ENCODE measurements at regions not wholly inside any gene's neighbourhood (a gene's known extent, or its start where the extent isn't known, plus 50 kb on each side); places are given as distances from the start of the nearest gene placed in this dataset.

DNA sequence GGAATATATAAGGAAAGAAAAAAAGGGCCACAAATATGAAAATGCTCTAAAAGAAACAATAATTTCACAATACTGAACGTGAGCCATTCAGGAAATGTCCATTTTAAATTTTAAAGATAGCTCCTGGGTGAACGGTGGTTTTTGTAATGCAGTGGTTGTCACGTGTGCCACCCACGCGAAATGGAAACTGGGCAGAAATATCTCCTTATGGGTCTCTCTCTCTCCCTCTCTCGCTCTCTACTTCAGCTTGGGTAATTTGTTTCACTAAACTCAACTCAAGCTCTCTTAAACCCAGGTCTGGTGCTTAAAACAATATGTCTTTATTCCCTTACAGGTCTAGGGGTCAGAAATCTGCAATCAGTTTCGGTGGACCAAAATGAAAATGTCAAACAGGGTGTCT is 150.8 kb downstream of the OR2B2 start:
- POLR2A ChIA-PET: no interaction called here
- dilution Hi-C loops (cut with MboI; ENCODE audit: extremely low pct_ligation_motif_present, low sequenced_read_pairs) (no loop called here), intact Hi-C loops (cut with micrococcal nuclease) (no loop called here)
- no TSS peak for BruUV-seq (replicated peaks)
- H3K9ac ChIP-seq (replicated peaks; ENCODE audit: extremely low read depth, insufficient read depth, low read length): no peak overlapping the region
- no peaks in the 10 kb centered on the region for H4K20me1 ChIP-seq (replicated peaks; ENCODE audit: control insufficient read depth, extremely low read depth, insufficient read depth, low read length)
- H3K27me3 ChIP-seq (ENCODE audit: control insufficient read depth in 2 of 2, insufficient read depth in 2 of 2, low read length in 2 of 2): peaks cover 30% of the 10 kb centered on the region in 2 experiments
- TF ChIP-seq GATA2 (IDR thresholded peaks at IDR 0.05; ENCODE audit: insufficient read depth, insufficient read length, low read depth, low read length) (no peak), POLR2AphosphoS5 (IDR thresholded peaks at IDR 0.05; ENCODE audit: insufficient read depth, low read depth, low read length) (no peak), FOS (IDR thresholded peaks at IDR 0.05; ENCODE audit: borderline replicate concordance, insufficient read depth, low read length) (no peak), MYC (IDR thresholded peaks at IDR 0.05; ENCODE audit: low read depth, low read length) (no peak), EZH2 (IDR thresholded peaks at IDR 0.05; ENCODE audit: borderline replicate concordance, low read depth, low read length, severe bottlenecking) (no peak), JUN (IDR thresholded peaks at IDR 0.05; ENCODE audit: borderline replicate concordance, insufficient read depth, insufficient read length, low read depth) (no peak), POLR2A (IDR thresholded peaks at IDR 0.05; ENCODE audit: low read depth, low read length) (no peak)
- TF ChIP-seq, protein P1, sequence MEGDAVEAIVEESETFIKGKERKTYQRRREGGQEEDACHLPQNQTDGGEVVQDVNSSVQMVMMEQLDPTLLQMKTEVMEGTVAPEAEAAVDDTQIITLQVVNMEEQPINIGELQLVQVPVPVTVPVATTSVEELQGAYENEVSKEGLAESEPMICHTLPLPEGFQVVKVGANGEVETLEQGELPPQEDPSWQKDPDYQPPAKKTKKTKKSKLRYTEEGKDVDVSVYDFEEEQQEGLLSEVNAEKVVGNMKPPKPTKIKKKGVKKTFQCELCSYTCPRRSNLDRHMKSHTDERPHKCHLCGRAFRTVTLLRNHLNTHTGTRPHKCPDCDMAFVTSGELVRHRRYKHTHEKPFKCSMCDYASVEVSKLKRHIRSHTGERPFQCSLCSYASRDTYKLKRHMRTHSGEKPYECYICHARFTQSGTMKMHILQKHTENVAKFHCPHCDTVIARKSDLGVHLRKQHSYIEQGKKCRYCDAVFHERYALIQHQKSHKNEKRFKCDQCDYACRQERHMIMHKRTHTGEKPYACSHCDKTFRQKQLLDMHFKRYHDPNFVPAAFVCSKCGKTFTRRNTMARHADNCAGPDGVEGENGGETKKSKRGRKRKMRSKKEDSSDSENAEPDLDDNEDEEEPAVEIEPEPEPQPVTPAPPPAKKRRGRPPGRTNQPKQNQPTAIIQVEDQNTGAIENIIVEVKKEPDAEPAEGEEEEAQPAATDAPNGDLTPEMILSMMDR (IDR thresholded peaks at IDR 0.05; ENCODE audit: extremely low read depth in 1 of 2, insufficient read depth in 1 of 2, low read depth in 1 of 2, low read length in 2 of 2): no peak
- TF ChIP-seq, protein P2, sequence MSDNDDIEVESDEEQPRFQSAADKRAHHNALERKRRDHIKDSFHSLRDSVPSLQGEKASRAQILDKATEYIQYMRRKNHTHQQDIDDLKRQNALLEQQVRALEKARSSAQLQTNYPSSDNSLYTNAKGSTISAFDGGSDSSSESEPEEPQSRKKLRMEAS (IDR thresholded peaks at IDR 0.05; ENCODE audit: insufficient read depth, insufficient read length): no peak
- CTCF ChIA-PET: interaction anchor here (1.1 to 6.0 kb wide), 5 partner anchors 9 to 243 kb away, joined by 5 to 58 read pairs (median 6); no protein-coding TSS in a partner anchor
- no peak overlapping the region for H3K4me3 ChIP-seq (replicated peaks in 1 of 3; ENCODE audit: insufficient read depth in 1 of 3, low read depth in 1 of 3, low read length in 3 of 3)
- no peaks in the 10 kb centered on the region for H3K9me3 ChIP-seq (replicated peaks; ENCODE audit: control insufficient read depth, insufficient read depth, low read length)
- H3K36me3 ChIP-seq (ENCODE audit: control insufficient read depth in 2 of 2, extremely low read depth in 1 of 2, insufficient read depth in 2 of 2, low read length in 2 of 2): no peaks in the 10 kb centered on the region
- H3K4me1 ChIP-seq (ENCODE audit: control insufficient read depth, extremely low read depth, insufficient read depth, low read length): no peaks in the 10 kb centered on the region
- no peaks in the 10 kb centered on the region for H3K79me2 ChIP-seq (ENCODE audit: control insufficient read depth, insufficient read depth, low read length)
- H3K9me1 ChIP-seq (replicated peaks; ENCODE audit: control insufficient read depth, extremely low read depth, insufficient read depth, low read length): no peaks in the 10 kb centered on the region
- DNase-seq (ENCODE audit: low read depth, low spot score): no peak
- no peak for FAIRE-seq
- H3K4me2 ChIP-seq (ENCODE audit: insufficient read depth, low read length): no peak overlapping the region
- H3K27ac ChIP-seq (ENCODE audit: insufficient read depth, low read depth, low read length): no peak overlapping the region
- no peak overlapping the region for H2AFZ ChIP-seq (ENCODE audit: low read depth, low read length)

All from endothelial cell of umbilical vein (primary cell).